Fibroblast of mammary gland (primary cell): ENCODE measurements at regions not wholly inside any gene's neighbourhood (a gene's known extent, or its start where the extent isn't known, plus 50 kb on each side); places are given as distances from the start of the nearest gene placed in this dataset.
A peak's percentile ranks its signal among the peaks of the same experiment; 100 is the strongest.

Experiments
- DNase-seq: peaks from one replicate; pipeline ENCODE4 v3.0.0-alpha.2; 2010; ENCODE audit warnings: low read depth
- H3K4me3 ChIP-seq: 2 replicates; pipeline ENCODE4 v1.5.1; 2011; ENCODE audit warnings: low read depth, mild to moderate bottlenecking, low read length, moderate library complexity; ENCODE audit not compliant: control insufficient read depth
- CTCF ChIP-seq: conservative IDR thresholded peaks from 2 replicates; pipeline ENCODE4 v1.5.1; 2011; ENCODE audit warnings: low read depth, low read length, inconsistent platforms; ENCODE audit not compliant: control insufficient read depth, insufficient read depth

GRCh38 chr2:153308466-153308865, 170.1 kb downstream of the RPRM start:
- no peak for TF ChIP-seq CTCF
- DNase-seq = no peak
- H3K4me3 ChIP-seq = no peak overlapping the region

GRCh38 chr2:153307223-153307622, 171.3 kb downstream of the RPRM start:
- H3K4me3 ChIP-seq = no peak overlapping the region
- no peak for DNase-seq
- TF ChIP-seq CTCF = no peak

GRCh38 chr2:153299809-153300208, 178.8 kb downstream of the RPRM start:
- DNase-seq = no peak
- H3K4me3 ChIP-seq = no peak overlapping the region
- no peak for TF ChIP-seq CTCF

GRCh38 chr2:153299217-153299616, 179.3 kb downstream of the RPRM start:
- no peak for TF ChIP-seq CTCF
- no peak for DNase-seq
- no peak overlapping the region for H3K4me3 ChIP-seq

- no peak overlapping the region for H3K4me3 ChIP-seq
- DNase-seq = no peak
- no peak for TF ChIP-seq CTCF
These were observed 184.3 kb downstream of the RPRM start for GRCh38 chr2:153294199-153294786.

GRCh38 chr2:153291718-153292117, 186.8 kb downstream of the RPRM start:
- no peak for TF ChIP-seq CTCF
- no peak overlapping the region for H3K4me3 ChIP-seq
- no peak for DNase-seq

GRCh38 chr2:153287109-153287801, 191.3 kb downstream of the RPRM start:
- peak; percentile 7 for TF ChIP-seq CTCF
- no peak for DNase-seq
- no peak overlapping the region for H3K4me3 ChIP-seq
